ENCODE measurements at regions not wholly inside any gene's neighbourhood (a gene's known extent, or its start where the extent isn't known, plus 50 kb on each side); places are given as distances from the start of the nearest gene placed in this dataset.
A peak's percentile ranks its signal among the peaks of the same experiment; 100 is the strongest.

DNA sequence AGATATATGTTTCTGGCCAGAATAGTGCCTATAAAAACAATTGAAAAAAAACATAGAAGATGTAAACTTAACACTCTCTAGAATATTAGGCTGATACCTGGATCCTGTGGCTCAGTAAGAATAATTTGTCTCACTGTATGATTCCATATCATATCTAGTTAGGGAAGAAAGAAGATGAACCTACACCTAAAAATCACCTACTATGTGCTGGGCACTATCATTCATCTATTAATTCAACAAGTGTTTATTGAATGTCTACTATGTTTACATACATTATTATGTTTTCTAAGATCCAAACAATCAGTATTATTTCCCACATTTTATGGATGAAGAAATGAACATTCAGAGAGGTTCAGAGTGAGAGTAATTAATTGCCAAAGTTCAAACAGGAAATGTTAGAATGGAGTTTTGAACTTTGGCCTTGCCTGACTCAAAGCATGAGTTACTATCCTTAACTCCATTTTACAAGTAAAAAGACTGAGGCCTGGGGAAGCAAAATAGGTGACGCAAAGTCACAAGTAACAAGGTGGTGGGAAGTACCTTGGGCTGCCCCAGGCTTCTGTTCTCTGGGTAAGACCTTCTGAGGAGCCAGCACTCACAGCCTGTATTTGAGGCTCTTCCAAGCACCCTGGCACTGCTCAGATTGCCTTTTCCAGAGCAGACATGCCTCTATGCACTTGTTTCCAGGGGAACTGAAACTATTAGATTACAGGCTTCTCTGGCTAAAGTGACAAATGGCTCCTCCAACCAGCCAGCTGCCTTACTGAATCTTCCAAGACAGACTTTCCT lies 111.1 kb upstream of the ACSL4 start:
- no peak for DNase-seq

DNA sequence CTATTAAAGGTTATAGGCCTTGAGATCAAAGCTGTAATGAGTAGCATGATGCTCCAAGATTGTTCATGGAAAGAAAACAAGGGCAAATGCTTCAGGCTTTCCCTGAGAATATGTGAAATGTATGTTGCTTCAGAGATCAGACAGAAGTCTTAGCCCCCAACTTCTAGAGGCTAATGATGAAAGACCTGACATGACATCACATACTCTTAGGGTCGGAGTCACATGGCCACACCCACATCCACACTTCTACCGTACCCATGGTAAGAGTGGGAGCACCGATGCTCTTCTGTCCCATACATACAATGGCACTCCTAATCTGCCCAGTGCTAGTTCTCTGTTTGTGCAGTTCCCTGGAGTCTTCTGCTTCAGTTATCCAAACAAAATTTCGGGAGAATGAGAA lies 111.9 kb upstream of the ACSL4 start:
- no peak for DNase-seq

DNA sequence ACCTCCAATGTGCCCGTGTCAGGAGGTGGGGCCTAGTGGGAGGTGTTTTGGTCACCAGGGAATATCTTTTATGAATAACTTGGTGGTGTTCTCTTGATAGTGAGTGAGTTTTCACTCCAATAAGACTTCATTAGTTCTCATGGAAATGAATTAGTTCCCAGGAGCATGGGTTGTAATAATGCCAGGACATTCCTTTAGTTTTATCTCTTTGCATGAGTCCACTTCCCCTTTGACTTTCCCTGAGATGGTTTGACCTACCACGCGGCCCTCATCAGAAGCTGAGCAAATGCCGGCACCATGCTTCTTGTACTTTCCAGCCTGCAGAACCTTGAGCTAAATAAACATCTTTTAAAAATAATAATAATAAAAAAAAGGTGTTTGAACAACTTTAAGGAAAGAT lies 112.9 kb upstream of the ACSL4 start:
- DNase-seq = no peak

DNA sequence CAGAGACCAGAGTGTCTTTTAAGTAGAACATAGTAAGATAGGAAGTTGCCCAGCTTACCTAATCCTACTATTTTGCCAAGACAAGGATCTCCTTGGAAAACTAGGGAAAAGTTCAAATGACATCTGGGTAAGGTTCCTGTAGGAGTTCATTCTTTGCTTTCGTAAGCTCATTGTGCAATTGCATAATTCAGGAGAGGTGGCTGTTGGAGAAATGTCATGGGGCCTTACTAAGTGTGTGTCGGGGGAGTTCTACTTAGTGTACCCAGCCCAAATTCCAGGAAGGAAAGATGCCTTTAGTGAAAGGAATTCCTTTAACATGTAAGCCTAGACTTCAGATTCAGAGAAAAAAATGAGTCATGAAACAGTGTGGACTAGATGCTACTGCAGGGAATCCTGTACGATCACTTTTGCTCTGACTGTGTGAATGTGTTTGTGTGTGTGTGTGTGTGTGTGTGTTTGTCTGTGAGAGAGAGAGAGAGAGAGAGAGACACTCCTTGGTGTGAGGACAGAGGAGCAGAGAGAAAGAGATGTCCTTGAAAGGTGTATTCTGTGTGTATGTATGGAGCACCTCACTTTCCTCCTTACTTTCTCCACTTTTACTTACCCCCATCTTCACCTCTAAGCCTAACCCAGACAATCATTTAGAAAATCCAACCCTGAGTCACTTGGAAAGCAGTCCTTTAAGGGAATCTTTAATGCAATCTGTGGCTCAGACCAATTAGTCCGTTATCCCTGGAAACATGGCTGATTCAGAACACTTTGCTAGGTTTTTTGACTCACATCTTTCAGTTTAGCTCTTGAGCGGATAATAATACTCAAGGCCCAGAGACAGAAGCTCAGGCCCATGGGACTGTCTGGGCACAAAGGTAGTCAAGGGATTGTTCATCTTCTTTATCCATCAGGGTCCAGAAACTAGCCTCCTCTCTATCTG lies 114.5 kb upstream of the ACSL4 start:
- no peak for DNase-seq

DNA sequence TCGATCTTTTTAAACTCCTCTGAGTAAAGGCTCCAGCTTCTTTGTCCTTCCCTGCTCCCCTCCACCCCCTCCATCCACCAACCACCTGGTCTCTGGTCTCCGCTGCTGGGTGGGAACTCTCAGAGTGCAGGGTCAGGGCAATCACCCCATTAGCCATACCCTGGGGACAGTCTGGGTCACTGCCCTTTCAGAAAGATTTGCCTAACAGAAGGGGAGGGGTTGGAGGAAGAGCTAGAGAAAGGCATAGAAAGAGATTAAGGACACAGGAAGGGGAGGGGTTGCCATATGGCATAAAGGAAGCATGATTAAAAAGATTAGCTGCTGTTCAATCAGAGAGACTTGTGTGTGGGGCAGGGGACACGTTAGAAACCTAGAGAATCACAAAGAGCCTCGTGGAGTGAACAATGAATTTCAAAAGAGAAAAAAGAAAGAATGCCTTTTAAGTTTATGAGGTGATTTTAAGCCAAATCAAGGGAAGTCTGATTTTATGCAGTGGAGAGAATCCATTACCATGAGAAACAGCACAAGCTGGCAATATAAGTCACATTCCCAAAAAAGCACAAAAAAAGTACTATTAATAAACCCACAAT lies 115.5 kb upstream of the ACSL4 start:
- DNase-seq = peak; percentile 75

DNA sequence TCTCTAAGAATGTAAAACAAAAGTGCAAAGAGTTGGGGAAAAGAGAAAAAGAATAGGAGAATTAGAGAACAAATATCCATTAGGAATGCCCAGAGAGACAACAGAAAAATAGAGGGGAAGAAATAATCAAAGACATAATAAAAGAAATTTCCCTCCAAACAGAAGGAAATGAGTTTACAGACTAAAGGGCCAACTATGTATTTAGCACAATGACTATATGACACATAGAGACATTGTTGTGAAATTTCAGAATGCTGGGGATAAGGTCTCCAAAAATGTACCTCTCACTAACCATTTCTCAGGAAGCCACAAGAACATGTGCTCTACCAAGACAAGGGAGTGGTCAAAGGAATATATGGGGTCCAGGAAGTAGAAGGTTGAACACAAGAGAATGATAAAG lies 121.0 kb upstream of the ACSL4 start:
- DNase-seq = no peak

DNA sequence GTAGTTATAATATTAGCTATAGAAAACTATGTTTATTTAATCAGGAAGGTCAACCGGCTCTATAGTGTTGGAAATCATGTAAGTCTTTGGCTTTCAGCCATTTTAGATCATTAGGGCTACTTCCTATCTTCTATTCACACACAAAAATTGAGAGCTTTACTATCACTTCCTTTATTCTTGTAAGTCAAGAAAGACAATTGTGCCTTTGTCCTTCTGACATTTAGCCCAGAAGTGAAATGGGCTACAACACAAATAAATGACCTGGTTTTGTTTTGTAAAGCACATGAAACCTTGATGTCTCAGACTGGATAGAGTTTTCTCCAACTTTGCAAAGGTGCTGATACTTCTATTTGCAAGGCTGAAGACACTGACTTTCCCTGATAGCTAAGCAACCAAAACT lies 122.4 kb upstream of the ACSL4 start:
- DNase-seq = no peak

DNA sequence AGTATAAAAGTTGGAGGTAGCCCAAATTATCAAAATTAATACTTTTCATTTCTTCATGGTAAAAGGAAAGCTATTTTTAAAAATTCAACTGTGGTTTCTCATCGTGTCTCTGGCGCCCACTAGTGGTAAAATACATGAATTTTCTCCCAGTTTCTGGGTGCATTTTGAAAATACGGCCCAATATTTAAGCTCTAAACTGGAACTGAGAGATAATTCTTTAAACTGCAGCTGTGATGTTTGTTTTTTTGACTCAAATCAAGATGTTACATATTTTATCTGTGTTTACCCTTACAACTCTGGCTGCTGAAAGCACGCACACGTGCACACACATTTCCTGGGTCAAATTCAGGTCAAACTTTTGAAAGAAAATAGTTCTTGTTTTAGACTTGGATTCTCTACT lies 123.9 kb upstream of the ACSL4 start:
- DNase-seq = no peak

DNA sequence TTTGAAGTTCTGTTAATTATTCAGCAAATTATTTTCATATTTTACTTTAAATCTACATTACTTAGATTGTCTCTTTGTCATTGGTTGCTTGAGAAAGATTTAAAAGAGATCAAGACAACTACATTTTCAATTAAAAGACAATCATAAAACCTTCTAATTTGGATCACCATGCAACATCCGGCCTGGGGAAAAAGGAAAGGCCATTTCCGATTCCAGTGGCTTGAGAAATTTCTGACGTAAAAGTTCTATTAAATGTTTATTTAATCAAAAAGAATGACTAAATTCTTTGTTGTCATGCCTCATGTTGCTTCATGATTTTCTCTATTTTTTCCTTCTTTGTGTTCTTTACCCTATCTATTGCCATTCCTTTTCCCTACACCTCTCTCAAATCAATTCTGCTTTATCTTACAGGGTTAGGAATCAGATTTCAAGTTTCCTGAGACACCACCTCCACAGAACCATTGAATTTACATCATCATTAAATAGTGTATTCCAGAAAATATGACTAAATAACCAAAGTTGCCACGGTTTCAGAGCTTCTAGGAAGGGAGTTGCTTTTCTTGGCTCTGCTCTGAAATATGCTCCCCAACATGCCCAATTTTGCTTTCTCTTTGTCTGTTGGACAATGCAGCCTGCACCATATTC lies 124.6 kb upstream of the ACSL4 start:
- DNase-seq = no peak

DNA sequence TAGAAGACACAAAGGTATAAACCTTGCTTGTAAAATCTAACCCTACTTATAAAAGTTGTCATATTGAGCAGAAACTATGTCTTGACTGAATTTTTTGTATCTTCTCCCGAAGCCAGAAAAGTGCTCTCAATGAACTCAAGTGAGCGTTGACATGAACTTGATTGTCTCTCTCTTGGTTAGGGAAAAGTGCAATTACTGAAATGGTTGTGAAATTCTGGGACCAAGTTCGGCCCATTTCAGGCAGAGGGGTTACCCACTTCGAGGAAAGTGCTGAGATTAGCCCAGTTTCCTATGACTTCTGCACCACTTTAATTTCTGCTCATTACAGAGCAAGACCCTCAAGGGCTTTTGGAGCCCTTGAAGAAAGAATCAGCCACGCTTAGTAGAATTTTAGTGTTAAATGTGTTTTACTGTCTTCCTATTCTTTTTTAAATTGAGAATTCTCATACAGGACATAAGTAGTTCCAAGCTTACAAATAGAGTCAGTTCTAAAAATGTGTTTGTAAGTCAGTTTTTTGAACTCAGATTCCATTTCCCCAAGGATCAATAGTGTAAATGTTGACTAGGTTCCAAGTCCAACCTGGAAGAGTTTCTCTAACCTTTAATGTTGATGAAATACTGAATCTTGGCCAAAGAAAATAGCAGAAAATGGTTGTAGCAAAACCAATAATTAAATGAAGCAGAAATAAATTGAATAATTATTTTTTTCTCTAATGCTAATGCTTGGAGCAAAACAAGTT lies 125.7 kb upstream of the ACSL4 start:
- no peak for DNase-seq

DNA sequence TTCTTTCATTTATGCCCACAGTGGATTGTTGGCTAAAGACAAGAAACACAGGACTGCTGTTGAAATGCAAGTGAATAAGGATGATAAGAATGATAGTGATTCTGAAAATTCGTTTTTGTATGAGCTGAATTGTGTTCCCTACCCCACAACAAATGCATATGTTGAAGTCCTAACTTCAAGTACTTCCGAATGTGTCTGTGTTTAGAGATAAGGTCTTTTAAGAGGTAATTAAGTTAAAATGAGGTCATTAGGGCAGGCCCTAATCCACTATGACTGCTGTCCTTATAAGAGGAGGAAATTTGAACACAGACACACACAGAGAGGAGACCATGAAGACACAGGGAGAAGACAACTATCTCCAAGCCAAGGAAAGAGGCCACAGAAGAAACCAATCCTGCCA lies 126.6 kb upstream of the ACSL4 start:
- DNase-seq = no peak

DNA sequence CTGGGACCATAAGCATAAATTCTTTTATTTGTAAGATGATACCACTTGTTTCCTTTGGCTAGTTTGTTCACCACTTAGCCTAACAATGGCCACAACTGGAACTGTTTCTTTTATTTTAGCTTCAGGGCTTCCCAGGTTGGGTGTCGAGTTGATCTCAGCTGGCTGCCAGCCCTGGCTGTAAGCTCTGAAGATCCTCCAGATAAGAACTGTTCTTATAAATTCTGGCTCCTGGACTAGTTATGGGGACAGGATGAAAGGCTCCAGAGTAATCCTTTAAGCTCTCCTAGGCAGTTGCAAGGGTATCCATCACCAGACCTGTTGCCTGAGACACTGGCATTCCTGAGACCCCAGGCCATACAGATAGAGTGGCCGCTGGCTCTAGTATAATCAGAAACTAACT lies 129.4 kb upstream of the ACSL4 start:
- no peak for DNase-seq

DNA sequence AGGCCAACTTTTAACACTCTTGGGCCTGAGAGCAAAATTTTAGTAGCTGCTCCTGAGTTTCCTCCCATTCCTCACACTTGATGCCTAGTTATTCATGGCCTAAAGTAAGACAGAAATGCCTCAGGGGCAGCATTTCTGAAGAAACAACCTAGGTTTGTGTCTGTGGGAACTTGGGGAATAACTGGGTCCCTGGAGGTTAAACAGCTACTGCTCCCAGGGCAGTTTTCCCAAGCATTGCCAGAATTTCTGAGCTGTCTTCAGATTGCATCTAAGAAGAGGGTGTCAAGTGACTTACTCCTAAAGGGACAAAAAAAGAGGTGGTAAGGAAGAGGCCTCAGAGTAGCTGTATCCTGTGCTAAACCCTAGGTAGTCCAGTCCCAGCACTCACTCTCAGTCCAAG lies 130.8 kb upstream of the ACSL4 start:
- DNase-seq = no peak

DNA sequence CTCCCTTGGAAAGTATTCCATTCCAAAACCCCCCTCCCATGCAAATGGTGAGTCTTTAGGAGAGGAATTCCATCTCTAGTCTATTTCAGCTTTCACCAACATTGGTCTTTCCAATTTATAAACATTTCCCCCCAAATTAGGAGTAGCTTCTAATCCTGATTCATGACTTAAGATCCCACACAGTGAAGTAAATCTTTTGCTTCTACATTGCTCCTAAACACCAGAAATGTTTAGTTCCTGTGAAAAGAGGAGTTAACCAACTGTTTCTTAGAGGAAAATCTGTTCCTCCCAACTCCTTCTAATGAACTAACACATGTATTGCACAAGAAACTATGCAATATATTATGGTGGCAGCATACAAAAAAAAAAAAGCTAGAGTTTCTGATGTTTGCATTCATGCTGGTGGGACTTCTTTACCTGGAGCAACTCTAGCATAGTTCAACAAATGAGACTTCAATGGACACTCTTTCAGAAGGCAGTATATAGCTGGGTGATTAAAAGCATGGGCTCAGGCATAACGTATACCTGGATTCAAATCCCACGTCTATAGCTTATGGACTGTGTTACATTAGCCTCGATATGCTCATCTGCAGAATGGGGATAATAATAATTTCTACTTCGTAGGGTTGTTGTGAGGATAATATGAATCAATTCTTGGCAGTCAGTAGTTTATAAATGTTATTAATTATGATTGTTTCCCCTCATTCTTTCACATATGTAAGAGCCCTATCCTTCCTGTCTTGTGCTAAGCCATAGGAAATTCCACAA lies 131.6 kb upstream of the TMEM164 start:
- DNase-seq = no peak

DNA sequence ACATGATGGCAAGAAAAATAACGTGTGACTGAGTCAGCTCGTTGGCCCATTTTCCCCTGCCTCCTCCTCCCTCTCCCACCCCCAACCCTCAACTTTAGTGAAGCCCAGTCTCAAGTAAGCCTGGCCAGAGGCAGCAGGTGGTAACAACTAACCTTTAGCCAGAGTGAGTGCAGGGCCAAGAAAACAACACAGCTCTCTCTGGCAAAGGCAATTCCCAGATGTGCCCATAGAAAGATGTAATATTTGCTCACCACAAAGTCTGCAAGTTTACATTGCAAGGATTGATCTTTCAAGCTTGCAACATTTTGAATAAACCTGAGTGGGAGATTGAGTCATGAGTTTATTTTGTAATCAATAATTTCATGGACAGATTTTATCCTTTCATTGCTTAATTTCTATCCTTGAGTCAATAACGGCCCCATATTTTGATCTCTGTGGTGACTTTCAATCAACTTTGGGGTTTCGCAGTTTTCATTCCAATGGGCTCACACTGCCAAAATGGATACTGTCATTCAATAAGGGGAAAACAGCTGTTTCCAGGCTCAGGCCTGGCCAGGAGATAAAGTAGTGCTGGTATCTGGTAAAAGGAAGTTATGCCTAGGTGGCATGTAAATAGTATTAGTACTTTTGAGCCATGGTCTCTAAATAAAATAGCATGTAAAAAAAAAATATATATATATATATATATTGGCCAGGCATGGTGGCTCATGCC lies 130.7 kb upstream of the TMEM164 start:
- DNase-seq = no peak

DNA sequence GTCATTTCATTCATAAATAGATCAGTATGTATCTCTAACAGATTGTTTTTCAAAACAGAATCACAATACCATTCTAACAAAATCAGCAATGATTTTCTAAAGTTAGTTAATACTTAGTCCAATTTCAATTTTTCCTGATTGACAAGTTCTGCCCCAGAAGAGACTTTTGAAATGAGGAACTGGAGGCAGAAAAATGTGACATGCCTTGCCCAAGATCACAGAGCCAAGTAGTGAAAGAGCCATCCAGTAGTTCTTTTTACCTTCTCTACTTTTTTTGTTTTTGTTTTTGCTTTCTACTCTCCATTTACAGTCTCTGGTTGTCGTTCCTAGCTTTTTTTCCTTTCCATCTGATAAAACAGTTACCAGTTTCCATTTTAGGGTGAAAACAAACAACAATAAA lies 129.3 kb upstream of the TMEM164 start:
- DNase-seq = no peak

DNA sequence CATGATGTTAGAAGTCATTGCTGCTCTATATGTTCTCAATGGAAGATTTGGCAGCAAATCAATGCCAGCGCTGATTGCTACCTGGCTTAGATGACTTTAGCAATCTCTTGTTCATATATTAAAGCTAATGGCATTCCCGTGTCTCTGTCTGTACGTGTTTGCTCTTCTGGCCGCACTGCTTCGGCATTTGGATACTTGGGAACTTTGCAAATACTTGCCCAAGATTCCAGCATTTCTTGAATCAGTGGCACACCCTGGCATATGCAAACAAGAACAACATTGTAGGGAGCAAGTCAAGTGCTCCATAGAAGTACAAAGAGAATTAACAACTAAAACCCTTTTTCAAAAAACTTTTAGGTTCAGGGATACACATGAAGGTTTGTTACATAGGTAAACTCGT lies 128.9 kb upstream of the TMEM164 start:
- no peak for DNase-seq

DNA sequence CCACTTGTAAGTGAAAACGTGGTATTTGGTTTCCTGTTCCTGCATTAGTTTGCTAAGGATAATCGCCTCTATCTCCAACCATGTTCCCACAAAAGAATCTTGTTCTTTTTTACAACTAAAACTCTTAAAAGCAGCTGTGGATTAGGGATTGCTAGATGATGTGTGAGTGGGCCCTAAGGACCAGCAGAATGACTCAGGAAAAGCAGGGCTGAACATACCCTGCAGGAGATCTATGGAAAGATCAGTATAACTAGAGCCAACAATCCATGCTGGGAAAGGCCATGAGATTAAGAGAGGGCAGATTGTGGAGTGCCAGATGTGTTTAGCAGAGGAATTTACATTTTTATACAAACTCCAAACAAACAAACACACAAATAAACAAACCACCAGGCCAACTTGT lies 128.4 kb upstream of the TMEM164 start:
- no peak for DNase-seq

DNA sequence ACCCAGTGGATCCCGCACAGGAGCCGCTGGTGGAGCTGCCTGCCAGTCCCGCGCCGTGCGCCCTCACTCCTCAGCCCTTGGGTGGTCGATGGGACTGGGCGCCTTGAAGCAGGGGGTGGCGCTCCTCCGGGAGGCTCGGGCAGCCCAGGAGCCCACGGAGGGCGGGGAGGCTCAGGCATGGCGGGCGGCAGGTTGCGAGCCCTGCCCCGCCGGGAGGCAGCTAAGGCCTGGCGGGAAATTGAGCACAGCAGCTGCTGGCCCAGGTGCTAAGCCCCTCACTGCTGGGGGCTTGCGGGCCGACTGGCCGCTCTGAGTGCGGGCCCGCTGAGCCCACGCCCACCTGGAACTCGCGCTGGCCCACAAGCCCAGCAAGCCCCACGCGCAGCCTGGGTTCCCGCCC lies 127.1 kb upstream of the TMEM164 start:
- no peak for DNase-seq

DNA sequence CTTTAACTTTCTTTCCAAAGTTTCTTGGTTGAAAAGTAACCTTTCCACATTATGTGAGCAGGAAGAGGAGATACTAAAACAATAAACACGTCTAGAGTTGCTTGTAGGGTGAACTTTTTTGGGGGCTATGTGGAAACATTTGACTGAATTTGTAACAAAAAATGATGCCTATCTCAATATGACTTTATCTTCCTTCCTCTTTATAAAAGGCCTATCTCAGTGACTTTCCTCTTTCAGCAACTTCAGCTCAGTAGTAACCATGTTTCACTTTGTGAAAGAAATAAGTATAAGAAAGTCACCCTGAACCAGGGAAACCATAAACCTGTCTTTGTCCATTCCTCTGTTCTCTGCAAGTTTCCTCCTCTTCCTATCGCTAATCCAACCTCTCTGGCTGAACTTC lies 124.7 kb upstream of the TMEM164 start:
- no peak for DNase-seq

DNA sequence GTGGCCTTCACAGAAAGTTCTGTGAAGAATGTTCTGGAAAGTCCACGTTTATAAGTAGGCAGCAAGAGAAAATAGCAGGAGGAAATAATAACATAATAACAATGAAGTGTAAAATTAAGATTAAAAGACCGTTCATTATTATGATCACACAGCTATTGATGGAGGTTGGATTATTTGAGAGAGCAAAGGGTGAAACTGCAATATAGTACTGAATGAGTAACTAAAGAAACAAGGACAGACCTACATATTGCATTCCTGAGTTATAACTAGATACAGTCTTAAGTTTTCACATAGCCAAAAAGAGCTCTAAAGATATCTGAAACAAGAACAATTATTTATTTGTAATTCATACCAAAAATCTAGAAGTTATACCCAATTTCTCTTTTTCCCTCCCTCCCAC lies 122.9 kb upstream of the TMEM164 start:
- no peak for DNase-seq
